ENCODE measurements at regions not wholly inside any gene's neighbourhood (a gene's known extent, or its start where the extent isn't known, plus 50 kb on each side); places are given as distances from the start of the nearest gene placed in this dataset.

GRCh38 chr18:63071701-63072141 lies 247.8 kb downstream of the BCL2 start:
- TF ChIP-seq, protein P1, sequence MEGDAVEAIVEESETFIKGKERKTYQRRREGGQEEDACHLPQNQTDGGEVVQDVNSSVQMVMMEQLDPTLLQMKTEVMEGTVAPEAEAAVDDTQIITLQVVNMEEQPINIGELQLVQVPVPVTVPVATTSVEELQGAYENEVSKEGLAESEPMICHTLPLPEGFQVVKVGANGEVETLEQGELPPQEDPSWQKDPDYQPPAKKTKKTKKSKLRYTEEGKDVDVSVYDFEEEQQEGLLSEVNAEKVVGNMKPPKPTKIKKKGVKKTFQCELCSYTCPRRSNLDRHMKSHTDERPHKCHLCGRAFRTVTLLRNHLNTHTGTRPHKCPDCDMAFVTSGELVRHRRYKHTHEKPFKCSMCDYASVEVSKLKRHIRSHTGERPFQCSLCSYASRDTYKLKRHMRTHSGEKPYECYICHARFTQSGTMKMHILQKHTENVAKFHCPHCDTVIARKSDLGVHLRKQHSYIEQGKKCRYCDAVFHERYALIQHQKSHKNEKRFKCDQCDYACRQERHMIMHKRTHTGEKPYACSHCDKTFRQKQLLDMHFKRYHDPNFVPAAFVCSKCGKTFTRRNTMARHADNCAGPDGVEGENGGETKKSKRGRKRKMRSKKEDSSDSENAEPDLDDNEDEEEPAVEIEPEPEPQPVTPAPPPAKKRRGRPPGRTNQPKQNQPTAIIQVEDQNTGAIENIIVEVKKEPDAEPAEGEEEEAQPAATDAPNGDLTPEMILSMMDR (IDR thresholded peaks at IDR 0.05; ENCODE audit: low read depth, low read length) = no peak
- H3K4me3 ChIP-seq (replicated peaks in 1 of 2; ENCODE audit: low read depth in 2 of 2, low read length in 2 of 2) = no peak overlapping the region
- no peak for DNase-seq (ENCODE audit: low read depth in 2 of 2)

GRCh38 chr18:63070767-63071502 lies 248.6 kb downstream of the BCL2 start:
- no peak overlapping the region for H3K4me3 ChIP-seq (replicated peaks in 1 of 2; ENCODE audit: low read depth in 2 of 2, low read length in 2 of 2)
- TF ChIP-seq, protein P1 (IDR thresholded peaks at IDR 0.05; ENCODE audit: low read depth, low read length) = no peak
- DNase-seq (ENCODE audit: low read depth in 2 of 2) = no peak

GRCh38 chr18:63069496-63069895 lies 250.1 kb downstream of the BCL2 start:
- TF ChIP-seq, protein P1 (IDR thresholded peaks at IDR 0.05; ENCODE audit: low read depth, low read length) = no peak
- DNase-seq (ENCODE audit: low read depth in 2 of 2) = no peak
- H3K4me3 ChIP-seq (replicated peaks in 1 of 2; ENCODE audit: low read depth in 2 of 2, low read length in 2 of 2) = no peak overlapping the region

DNA sequence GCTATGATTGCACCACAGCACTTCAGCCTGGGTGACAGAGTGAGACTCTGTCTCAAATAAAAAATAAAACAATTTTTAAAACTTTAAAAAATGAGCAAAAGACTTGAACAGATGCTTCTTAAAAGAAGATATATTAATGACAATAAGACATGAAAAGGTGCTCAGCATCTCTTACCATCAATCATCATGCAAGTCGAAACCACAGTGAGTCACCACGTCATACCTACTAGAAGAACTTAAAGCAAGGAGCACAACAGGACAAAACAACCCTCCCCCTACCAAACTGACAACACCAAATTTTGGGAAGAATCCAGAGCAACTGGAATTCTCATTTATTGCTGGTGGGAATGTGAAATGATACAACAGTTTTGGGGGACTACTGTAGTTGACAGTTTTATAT lies 251.6 kb downstream of the BCL2 start:
- DNase-seq (ENCODE audit: low read depth in 2 of 2) = no peak
- TF ChIP-seq, protein P1 (IDR thresholded peaks at IDR 0.05; ENCODE audit: low read depth, low read length) = no peak
- no peak overlapping the region for H3K4me3 ChIP-seq (replicated peaks in 1 of 2; ENCODE audit: low read depth in 2 of 2, low read length in 2 of 2)

DNA sequence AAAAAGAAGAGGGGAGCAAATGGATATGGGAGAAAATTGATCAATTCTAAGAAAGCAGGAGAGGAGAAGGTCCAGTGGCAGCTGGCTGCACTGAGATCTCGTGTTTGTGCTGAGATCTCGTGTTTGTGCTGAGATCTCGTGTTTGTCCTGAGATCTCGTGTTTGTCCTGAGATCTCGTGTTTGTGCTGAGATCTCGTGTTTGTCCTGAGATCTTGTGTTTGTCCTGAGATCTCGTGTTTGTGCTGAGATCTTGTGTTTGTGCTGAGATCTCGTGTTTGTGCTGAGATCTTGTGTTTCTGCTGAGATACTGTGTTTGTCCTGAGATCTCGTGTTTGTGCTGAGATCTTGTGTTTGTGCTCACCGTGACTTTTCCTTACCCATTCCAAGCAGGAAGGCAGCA lies 254.4 kb downstream of the BCL2 start:
- no peak overlapping the region for H3K4me3 ChIP-seq (replicated peaks in 1 of 2; ENCODE audit: low read depth in 2 of 2, low read length in 2 of 2)
- TF ChIP-seq, protein P1 (IDR thresholded peaks at IDR 0.05; ENCODE audit: low read depth, low read length) = no peak
- no peak for DNase-seq (ENCODE audit: low read depth in 2 of 2)

GRCh38 chr18:63063171-63063570 lies 256.4 kb downstream of the BCL2 start:
- H3K4me3 ChIP-seq (replicated peaks in 1 of 2; ENCODE audit: low read depth in 2 of 2, low read length in 2 of 2) = no peak overlapping the region
- DNase-seq (ENCODE audit: low read depth in 2 of 2) = no peak
- TF ChIP-seq, protein P1 (IDR thresholded peaks at IDR 0.05; ENCODE audit: low read depth, low read length) = no peak

GRCh38 chr18:63062246-63062645 lies 257.3 kb downstream of the BCL2 start:
- TF ChIP-seq, protein P1 (IDR thresholded peaks at IDR 0.05; ENCODE audit: low read depth, low read length) = no peak
- no peak overlapping the region for H3K4me3 ChIP-seq (replicated peaks in 1 of 2; ENCODE audit: low read depth in 2 of 2, low read length in 2 of 2)
- no peak for DNase-seq (ENCODE audit: low read depth in 2 of 2)

Data from cardiac fibroblast (primary cell).